CD4-positive, alpha-beta T cell treated with Interleukin-15 for 1 hour (primary cell): ENCODE measurements at regions not wholly inside any gene's neighbourhood (a gene's known extent, or its start where the extent isn't known, plus 50 kb on each side); places are given as distances from the start of the nearest gene placed in this dataset.
"Not testable (repeated sequence)": the region's sequence is repeated elsewhere in the genome, so short reads cannot be mapped to it uniquely, and the experiment has no call there.

ENCODE experiments used
- DNase-seq: peaks from one replicate; pipeline ENCODE4 v3.0.0-alpha.2; 2020

DNA sequence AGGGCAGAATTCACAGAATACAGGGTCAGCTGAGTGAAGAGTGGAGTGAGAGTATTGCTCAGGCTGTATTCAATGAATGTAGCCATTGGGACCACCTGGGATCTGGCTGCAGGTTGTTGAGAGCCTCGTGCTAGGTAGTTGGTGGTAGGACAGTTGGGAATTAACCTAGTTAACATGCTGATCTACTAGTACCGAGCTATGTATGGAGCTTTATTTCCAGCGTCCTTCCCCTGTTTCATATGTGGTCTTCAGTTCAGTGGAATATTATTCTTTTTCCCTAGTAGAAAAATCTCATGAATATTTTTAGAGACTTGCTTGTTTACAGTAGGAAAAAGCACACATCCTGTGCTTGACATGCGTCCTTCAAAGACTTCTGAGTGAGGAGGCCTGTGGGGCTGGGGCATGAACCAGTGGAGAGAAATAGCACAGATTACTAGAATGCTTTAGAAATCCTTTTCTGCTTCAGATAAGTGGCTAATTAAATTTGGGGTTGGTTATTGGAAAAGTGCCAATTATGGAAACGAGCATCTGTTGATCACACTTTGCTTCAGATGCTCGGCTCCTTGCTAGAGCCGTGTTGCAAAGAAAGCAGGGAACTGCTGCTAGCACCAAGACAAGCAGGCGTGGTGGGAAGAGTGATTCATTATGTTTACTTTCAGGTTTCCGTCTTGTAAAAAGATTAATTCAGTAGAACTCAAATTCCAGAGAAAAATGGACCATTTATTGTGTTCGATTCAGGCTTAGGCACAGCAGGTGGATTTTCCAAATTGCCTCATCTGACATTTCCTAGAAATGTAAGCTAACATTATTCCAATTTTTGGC, 53.6 kb downstream of the ARF6 start:
- DNase-seq: no peak

- DNase-seq: no peak
These were observed 54.6 kb downstream of the ARF6 start for GRCh38 chr14:49947506-49947905.

GRCh38 chr14:49950275-49951228, 57.7 kb downstream of the ARF6 start:
- DNase-seq: no peak

- DNase-seq: no peak
These were observed 58.3 kb downstream of the ARF6 start for GRCh38 chr14:49951229-49951607.

- DNase-seq: no peak
These were observed 58.9 kb downstream of the ARF6 start for GRCh38 chr14:49951691-49952345.

GRCh38 chr14:49953196-49953595, 60.3 kb downstream of the ARF6 start:
- no peak for DNase-seq

- no peak for DNase-seq
These were observed 61.3 kb downstream of the ARF6 start for GRCh38 chr14:49954171-49954631.

- DNase-seq: no peak
These were observed 62.1 kb downstream of the ARF6 start for GRCh38 chr14:49955024-49955423.

GRCh38 chr14:49957089-49957852, 64.4 kb downstream of the ARF6 start:
- DNase-seq: no peak

DNA sequence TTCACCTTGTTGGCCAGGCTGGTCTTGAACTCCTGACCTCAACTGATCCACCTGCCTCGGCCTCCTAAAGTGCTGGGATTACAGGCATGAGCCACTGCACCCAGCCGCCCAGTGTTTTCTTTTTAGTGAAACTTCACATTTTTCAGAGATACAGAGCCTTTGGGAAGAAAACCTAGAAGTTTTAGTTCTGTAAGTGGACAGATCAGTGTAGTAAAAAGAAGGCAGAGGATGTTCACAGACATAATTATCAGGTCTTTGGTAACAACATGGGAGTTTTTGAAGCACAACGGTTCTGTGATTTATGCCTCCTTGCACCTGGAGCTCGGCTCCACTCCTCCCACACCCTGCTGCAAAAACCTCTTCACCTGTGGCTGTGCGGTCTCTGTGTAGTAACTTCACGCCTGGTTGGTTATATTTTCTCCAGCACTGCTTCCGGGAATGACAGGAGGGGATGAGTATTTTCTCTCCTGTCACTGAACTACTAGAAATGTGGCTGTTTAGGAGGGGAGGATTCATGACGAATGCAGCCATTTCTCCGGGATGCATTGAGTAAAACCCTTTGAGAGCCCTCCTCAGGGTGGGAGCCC, 67.0 kb downstream of the ARF6 start:
- DNase-seq: peak; percentile 28

GRCh38 chr14:49960453-49960852, 67.6 kb downstream of the ARF6 start:
- DNase-seq: no peak

DNA sequence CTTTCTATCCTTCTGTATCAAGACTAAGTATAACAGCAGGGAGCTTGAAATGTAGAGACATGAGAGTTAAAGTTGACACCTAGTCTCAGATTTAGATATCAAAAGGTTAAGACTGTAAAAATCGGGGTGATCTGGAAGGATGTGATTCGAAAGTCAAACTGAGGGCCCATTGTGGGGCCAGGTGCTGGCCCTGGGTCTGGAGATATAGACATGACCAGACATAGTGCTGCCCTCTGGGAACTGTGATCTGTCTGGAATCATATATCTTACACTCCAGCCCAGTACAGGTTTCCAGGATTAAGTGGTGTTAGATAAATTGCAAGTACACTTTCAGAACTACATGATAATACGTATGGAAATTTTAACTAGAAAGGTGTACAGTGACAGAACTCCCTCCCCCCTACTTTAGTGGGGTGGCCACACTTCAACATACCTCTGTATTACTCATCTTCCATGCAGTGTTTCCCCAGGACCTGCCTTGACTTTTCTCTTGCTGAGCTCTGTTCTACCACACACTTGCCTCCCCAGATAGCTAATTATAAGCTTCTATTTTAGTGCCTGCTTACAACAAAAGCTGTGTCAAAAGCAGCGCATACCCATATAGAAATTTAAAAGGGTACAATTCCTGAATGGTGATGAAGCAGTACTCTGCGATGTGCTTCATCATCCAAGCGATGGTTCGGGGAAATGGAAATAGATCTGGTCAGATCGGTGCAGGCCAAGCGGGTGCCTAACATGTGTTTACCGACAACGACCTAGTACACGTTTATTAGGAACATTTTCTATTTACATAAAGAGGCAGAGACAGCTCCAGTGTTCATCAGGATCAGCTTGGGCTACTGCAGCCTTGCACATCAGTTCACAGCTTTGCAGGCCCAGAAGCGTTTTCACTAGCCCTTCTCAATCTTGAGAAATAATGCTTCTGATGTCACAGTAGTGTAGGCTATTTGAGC, 68.7 kb downstream of the ARF6 start:
- no peak for DNase-seq

- no peak for DNase-seq
These were observed 69.7 kb downstream of the ARF6 start for GRCh38 chr14:49962621-49963020.

DNA sequence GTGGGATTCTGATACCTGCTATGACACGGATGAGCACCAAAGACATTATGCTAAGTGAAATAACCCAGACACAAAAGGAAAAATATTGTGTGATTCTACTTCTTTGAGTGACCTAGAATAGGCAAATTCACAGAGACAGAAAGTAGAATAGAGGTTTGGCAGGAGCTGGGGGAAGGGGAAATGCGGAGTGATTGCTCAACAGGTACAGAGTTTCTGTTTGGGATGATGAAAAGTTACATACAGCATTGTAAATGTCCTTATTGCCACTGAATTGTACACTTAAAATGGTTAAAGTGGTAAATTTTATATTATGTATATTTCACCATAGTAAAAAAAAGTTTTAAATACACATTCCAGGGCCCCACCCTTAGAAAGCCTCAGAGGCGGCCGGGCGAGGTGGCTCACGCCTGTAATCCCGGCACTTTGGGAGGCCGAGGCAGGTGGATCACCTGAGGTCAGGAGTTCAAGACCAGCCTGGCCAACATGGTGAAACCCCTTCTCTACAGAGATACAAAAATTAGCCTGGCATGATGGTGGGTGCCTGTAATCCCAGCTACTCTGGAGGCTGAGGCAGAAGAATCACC, 72.3 kb downstream of the ARF6 start:
- DNase-seq: not testable (repeated sequence)

GRCh38 chr14:49966304-49966809, 73.5 kb downstream of the ARF6 start:
- no peak for DNase-seq

GRCh38 chr14:49966971-49967630, 74.2 kb downstream of the ARF6 start:
- no peak for DNase-seq

DNA sequence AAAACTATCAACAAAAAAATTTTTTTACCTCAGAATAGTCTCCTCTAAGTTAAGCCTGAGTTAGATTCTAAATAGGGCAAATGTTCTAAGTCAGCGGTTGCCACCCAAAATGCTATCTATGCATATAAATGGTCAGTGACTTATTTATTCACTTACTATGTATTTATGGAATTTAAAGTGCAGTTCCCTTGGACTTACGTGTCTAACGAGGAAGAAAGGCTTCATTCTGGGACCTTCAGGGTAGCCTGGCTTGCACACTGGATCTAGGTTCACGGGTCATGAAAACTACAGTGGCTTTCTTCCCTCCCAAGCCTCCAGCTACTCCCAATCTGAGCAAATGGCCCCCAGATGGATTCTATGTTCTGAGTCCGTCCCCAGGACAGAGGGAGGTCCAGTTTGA, 77.1 kb downstream of the ARF6 start:
- DNase-seq: no peak

DNA sequence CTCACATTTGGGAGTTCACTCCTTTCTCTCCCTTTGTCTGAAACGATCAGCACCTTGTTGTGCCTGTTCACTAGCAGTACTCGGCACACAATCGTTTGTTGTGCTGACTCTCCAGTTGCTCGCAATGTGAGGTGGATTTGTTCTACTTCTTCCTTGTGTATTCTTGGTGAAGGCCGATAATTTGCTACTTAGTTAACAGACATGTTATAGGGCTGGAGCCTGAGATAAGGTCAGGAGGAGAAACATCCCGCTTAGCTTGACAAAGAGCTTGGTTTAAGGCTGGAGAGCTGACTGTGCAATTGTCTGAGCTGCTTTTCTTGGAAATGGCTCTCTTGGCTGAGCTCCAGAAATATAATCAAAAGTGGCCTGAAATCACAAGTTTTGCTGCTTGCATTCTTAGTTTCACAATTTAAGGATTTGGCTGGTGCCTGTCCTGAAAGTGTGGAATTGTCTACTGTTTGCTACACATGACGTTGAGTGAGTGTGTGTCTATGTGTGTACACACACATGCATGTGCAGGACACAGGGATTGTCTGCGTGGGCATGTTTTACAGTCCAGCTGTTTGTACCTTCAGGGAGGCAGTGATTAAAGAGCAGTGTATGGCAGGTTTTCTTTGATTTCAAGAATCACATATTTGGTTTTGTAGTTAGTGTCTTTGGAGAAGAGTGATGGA, 77.7 kb downstream of the ARF6 start:
- DNase-seq: no peak
